ENCODE measurements at regions not wholly inside any gene's neighbourhood (a gene's known extent, or its start where the extent isn't known, plus 50 kb on each side); places are given as distances from the start of the nearest gene placed in this dataset.

DNA sequence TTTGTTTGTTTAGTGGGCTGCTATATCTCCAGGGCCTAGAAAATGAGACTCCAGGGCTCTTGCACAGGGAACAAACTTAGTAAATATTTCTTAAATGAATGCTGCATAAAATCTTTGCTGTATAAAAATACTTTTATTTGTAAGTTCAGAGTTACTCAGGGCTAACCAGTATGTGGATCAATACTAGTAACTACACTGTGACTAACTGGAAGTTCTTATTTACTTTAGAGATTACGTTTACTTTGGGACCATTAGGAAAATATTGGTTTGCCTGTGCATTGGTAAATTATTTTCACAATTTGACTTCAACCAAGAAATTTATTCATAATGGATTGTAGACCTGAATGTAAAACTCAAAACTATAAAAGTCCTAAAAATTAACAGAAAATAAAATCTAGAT, 575.5 kb downstream of the RNF144A start:
- no peak overlapping the region for H3K18ac ChIP-seq (ENCODE audit: low read length)
- no peak overlapping the region for H3K9ac ChIP-seq (ENCODE audit: low read depth, low read length, poor library complexity)
- no peak overlapping the region for H2AK5ac ChIP-seq (ENCODE audit: low read depth, low read length)
- no peaks in the 10 kb centered on the region for H3K79me1 ChIP-seq (ENCODE audit: low read depth, low read length)
- H3K4me1 ChIP-seq (ENCODE audit: control insufficient read depth in 2 of 2, insufficient read depth in 1 of 2, low read depth in 1 of 2, low read length in 2 of 2): no peaks in the 10 kb centered on the region
- no peak overlapping the region for H3K4ac ChIP-seq (ENCODE audit: low read length)
- no peak overlapping the region for H2BK5ac ChIP-seq (ENCODE audit: low read length)
- H2BK15ac ChIP-seq (ENCODE audit: low read length): no peak overlapping the region
- DNase-seq (ENCODE audit: low spot score): no peak
- H3K27me3 ChIP-seq (ENCODE audit: control insufficient read depth in 3 of 3, insufficient read depth in 3 of 3, low read depth in 1 of 3, low read length in 3 of 3): no peaks in the 10 kb centered on the region
- H3K23ac ChIP-seq (ENCODE audit: low read depth, low read length, poor library complexity): no peak overlapping the region
- no peak overlapping the region for H3K4me2 ChIP-seq (ENCODE audit: insufficient read depth, low read length, poor library complexity, severe bottlenecking)
- H4K91ac ChIP-seq (ENCODE audit: low read depth, low read length, poor library complexity): no peak overlapping the region
- no peak overlapping the region for H2AFZ ChIP-seq (ENCODE audit: low read length)
- no peak overlapping the region for H3K27ac ChIP-seq (replicated peaks; ENCODE audit: low read length)
- peaks cover 0 to 2% of the 10 kb centered on the region in 2 donors for H3K9me3 ChIP-seq (replicated peaks in 1 of 2; ENCODE audit: control insufficient read depth in 2 of 2, insufficient read depth in 1 of 2, low read depth in 1 of 2, low read length in 2 of 2)
- H2BK12ac ChIP-seq (ENCODE audit: low read length): no peak overlapping the region
- no peaks in the 10 kb centered on the region for H3K36me3 ChIP-seq (replicated peaks in 1 of 2; ENCODE audit: control insufficient read depth in 2 of 2, insufficient read depth in 2 of 2, low read length in 2 of 2)
- H3K14ac ChIP-seq (ENCODE audit: low read length): no peak overlapping the region
- no CpG with 5 or more reads among the region's 1 CpG for WGBS, 2 donors (ENCODE audit: extremely low coverage in 2 of 2, insufficient read length in 2 of 2, insufficient replicate concordance in 1 of 2)
- no peak overlapping the region for H3K4me3 ChIP-seq (ENCODE audit: low read length in 2 of 2)
- H4K8ac ChIP-seq (ENCODE audit: low read depth, low read length): no peak overlapping the region
- H2BK120ac ChIP-seq (ENCODE audit: low read depth, low read length): no peak overlapping the region

GRCh38 chr2:7497178-7497577, 580.0 kb downstream of the RNF144A start:
- no peak overlapping the region for H3K18ac ChIP-seq (ENCODE audit: low read length)
- no peak overlapping the region for H3K4me3 ChIP-seq (ENCODE audit: low read length in 2 of 2)
- H3K4ac ChIP-seq (ENCODE audit: low read length): no peak overlapping the region
- WGBS, 2 donors (ENCODE audit: extremely low coverage in 2 of 2, insufficient read length in 2 of 2, insufficient replicate concordance in 1 of 2): no CpG with 5 or more reads among the region's 4 CpGs
- no peaks in the 10 kb centered on the region for H3K27me3 ChIP-seq (ENCODE audit: control insufficient read depth in 3 of 3, insufficient read depth in 3 of 3, low read depth in 1 of 3, low read length in 3 of 3)
- H3K36me3 ChIP-seq (replicated peaks in 1 of 2; ENCODE audit: control insufficient read depth in 2 of 2, insufficient read depth in 2 of 2, low read length in 2 of 2): no peaks in the 10 kb centered on the region
- H3K9me3 ChIP-seq (replicated peaks in 1 of 2; ENCODE audit: control insufficient read depth in 2 of 2, insufficient read depth in 1 of 2, low read depth in 1 of 2, low read length in 2 of 2): peaks cover 0 to 2% of the 10 kb centered on the region in 2 donors
- no peaks in the 10 kb centered on the region for H3K79me1 ChIP-seq (ENCODE audit: low read depth, low read length)
- no peak for DNase-seq (ENCODE audit: low spot score)
- H2BK5ac ChIP-seq (ENCODE audit: low read length): no peak overlapping the region
- no peak overlapping the region for H3K23ac ChIP-seq (ENCODE audit: low read depth, low read length, poor library complexity)
- H3K4me2 ChIP-seq (ENCODE audit: insufficient read depth, low read length, poor library complexity, severe bottlenecking): no peak overlapping the region
- H3K4me1 ChIP-seq (ENCODE audit: control insufficient read depth in 2 of 2, insufficient read depth in 1 of 2, low read depth in 1 of 2, low read length in 2 of 2): no peaks in the 10 kb centered on the region
- no peak overlapping the region for H2BK120ac ChIP-seq (ENCODE audit: low read depth, low read length)
- H2BK15ac ChIP-seq (ENCODE audit: low read length): no peak overlapping the region
- no peak overlapping the region for H3K9ac ChIP-seq (ENCODE audit: low read depth, low read length, poor library complexity)
- no peak overlapping the region for H4K91ac ChIP-seq (ENCODE audit: low read depth, low read length, poor library complexity)
- no peak overlapping the region for H2AFZ ChIP-seq (ENCODE audit: low read length)
- no peak overlapping the region for H3K27ac ChIP-seq (replicated peaks; ENCODE audit: low read length)
- no peak overlapping the region for H3K14ac ChIP-seq (ENCODE audit: low read length)
- no peak overlapping the region for H4K8ac ChIP-seq (ENCODE audit: low read depth, low read length)
- no peak overlapping the region for H2BK12ac ChIP-seq (ENCODE audit: low read length)
- H2AK5ac ChIP-seq (ENCODE audit: low read depth, low read length): no peak overlapping the region

GRCh38 chr2:7499018-7499417, 581.8 kb downstream of the RNF144A start:
- H2BK120ac ChIP-seq (ENCODE audit: low read depth, low read length): no peak overlapping the region
- no peak overlapping the region for H3K18ac ChIP-seq (ENCODE audit: low read length)
- no peak overlapping the region for H2AFZ ChIP-seq (ENCODE audit: low read length)
- H3K4ac ChIP-seq (ENCODE audit: low read length): no peak overlapping the region
- H3K27me3 ChIP-seq (ENCODE audit: control insufficient read depth in 3 of 3, insufficient read depth in 3 of 3, low read depth in 1 of 3, low read length in 3 of 3): no peaks in the 10 kb centered on the region
- H2BK5ac ChIP-seq (ENCODE audit: low read length): no peak overlapping the region
- H3K4me1 ChIP-seq (ENCODE audit: control insufficient read depth in 2 of 2, insufficient read depth in 1 of 2, low read depth in 1 of 2, low read length in 2 of 2): no peaks in the 10 kb centered on the region
- no peak overlapping the region for H3K27ac ChIP-seq (replicated peaks; ENCODE audit: low read length)
- no peak overlapping the region for H3K4me2 ChIP-seq (ENCODE audit: insufficient read depth, low read length, poor library complexity, severe bottlenecking)
- no peak overlapping the region for H3K14ac ChIP-seq (ENCODE audit: low read length)
- DNase-seq (ENCODE audit: low spot score): no peak
- no peak overlapping the region for H3K9ac ChIP-seq (ENCODE audit: low read depth, low read length, poor library complexity)
- H2AK5ac ChIP-seq (ENCODE audit: low read depth, low read length): no peak overlapping the region
- H2BK12ac ChIP-seq (ENCODE audit: low read length): no peak overlapping the region
- H4K91ac ChIP-seq (ENCODE audit: low read depth, low read length, poor library complexity): no peak overlapping the region
- no peak overlapping the region for H3K23ac ChIP-seq (ENCODE audit: low read depth, low read length, poor library complexity)
- H3K4me3 ChIP-seq (ENCODE audit: low read length in 2 of 2): no peak overlapping the region
- no CpG with 5 or more reads among the region's 2 CpGs for WGBS, 2 donors (ENCODE audit: extremely low coverage in 2 of 2, insufficient read length in 2 of 2, insufficient replicate concordance in 1 of 2)
- no peaks in the 10 kb centered on the region for H3K36me3 ChIP-seq (replicated peaks in 1 of 2; ENCODE audit: control insufficient read depth in 2 of 2, insufficient read depth in 2 of 2, low read length in 2 of 2)
- H3K9me3 ChIP-seq (replicated peaks in 1 of 2; ENCODE audit: control insufficient read depth in 2 of 2, insufficient read depth in 1 of 2, low read depth in 1 of 2, low read length in 2 of 2): no peaks in the 10 kb centered on the region
- no peak overlapping the region for H2BK15ac ChIP-seq (ENCODE audit: low read length)
- no peak overlapping the region for H4K8ac ChIP-seq (ENCODE audit: low read depth, low read length)
- H3K79me1 ChIP-seq (ENCODE audit: low read depth, low read length): no peaks in the 10 kb centered on the region

DNA sequence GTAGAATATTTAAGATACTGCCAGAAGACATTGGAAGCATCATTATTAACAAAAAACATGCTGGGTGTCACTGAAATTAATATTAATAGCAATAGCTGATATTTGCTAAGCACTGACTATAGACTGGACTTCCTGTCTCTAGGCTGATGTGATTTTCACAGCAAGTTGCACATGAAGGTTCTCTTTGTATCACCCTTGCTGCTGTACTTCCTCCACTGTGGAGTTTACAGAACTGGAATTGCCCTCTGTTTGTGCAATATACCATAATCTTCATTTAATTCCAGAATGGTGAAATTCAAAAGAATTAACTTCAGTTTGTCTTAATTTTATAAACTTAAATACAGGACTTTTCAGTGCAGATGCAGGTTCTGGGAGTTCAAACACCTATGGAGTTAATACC, 585.1 kb downstream of the RNF144A start:
- H3K9me3 ChIP-seq (replicated peaks in 1 of 2; ENCODE audit: control insufficient read depth in 2 of 2, insufficient read depth in 1 of 2, low read depth in 1 of 2, low read length in 2 of 2): no peaks in the 10 kb centered on the region
- no peak overlapping the region for H2BK5ac ChIP-seq (ENCODE audit: low read length)
- no peak overlapping the region for H3K27ac ChIP-seq (replicated peaks; ENCODE audit: low read length)
- no peak overlapping the region for H2BK120ac ChIP-seq (ENCODE audit: low read depth, low read length)
- H4K8ac ChIP-seq (ENCODE audit: low read depth, low read length): no peak overlapping the region
- H2BK15ac ChIP-seq (ENCODE audit: low read length): no peak overlapping the region
- no peak overlapping the region for H3K23ac ChIP-seq (ENCODE audit: low read depth, low read length, poor library complexity)
- H3K4me3 ChIP-seq (ENCODE audit: low read length in 2 of 2): no peak overlapping the region
- no peaks in the 10 kb centered on the region for H3K27me3 ChIP-seq (ENCODE audit: control insufficient read depth in 3 of 3, insufficient read depth in 3 of 3, low read depth in 1 of 3, low read length in 3 of 3)
- H2AFZ ChIP-seq (ENCODE audit: low read length): no peak overlapping the region
- H4K91ac ChIP-seq (ENCODE audit: low read depth, low read length, poor library complexity): no peak overlapping the region
- H3K4me2 ChIP-seq (ENCODE audit: insufficient read depth, low read length, poor library complexity, severe bottlenecking): no peak overlapping the region
- H3K18ac ChIP-seq (ENCODE audit: low read length): no peak overlapping the region
- H2AK5ac ChIP-seq (ENCODE audit: low read depth, low read length): no peak overlapping the region
- no peaks in the 10 kb centered on the region for H3K36me3 ChIP-seq (replicated peaks in 1 of 2; ENCODE audit: control insufficient read depth in 2 of 2, insufficient read depth in 2 of 2, low read length in 2 of 2)
- no peaks in the 10 kb centered on the region for H3K4me1 ChIP-seq (ENCODE audit: control insufficient read depth in 2 of 2, insufficient read depth in 1 of 2, low read depth in 1 of 2, low read length in 2 of 2)
- no peak overlapping the region for H3K9ac ChIP-seq (ENCODE audit: low read depth, low read length, poor library complexity)
- no peak overlapping the region for H2BK12ac ChIP-seq (ENCODE audit: low read length)
- H3K79me1 ChIP-seq (ENCODE audit: low read depth, low read length): no peaks in the 10 kb centered on the region
- no peak overlapping the region for H3K14ac ChIP-seq (ENCODE audit: low read length)
- no peak for DNase-seq (ENCODE audit: low spot score)
- no peak overlapping the region for H3K4ac ChIP-seq (ENCODE audit: low read length)

All from neuronal stem cell (in vitro differentiated cells).